Colonic mucosa (tissue), 4 donors: ENCODE measurements at regions not wholly inside any gene's neighbourhood (a gene's known extent, or its start where the extent isn't known, plus 50 kb on each side); places are given as distances from the start of the nearest gene placed in this dataset.

Experiments used
- DNase-seq: peaks from one replicate; pipeline ENCODE4 v3.0.0-alpha.2; 2020
- H3K27ac ChIP-seq: fragments of 200-600 bp; one replicate; pipeline ENCODE4 v1.8.0; 2021
- H3K27me3 ChIP-seq: fragments of 200-600 bp; one replicate; pipeline ENCODE4 v1.8.0; 2021
- H3K36me3 ChIP-seq: fragments of 200-600 bp; one replicate; pipeline ENCODE4 v1.8.0; 2021
- H3K4me1 ChIP-seq: fragments of 200-600 bp; one replicate; pipeline ENCODE4 v1.8.0; 2021; ENCODE audit warnings: mild to moderate bottlenecking
- H3K4me3 ChIP-seq: fragments of 200-600 bp; one replicate; pipeline ENCODE4 v1.8.0; 2021
- H3K9ac ChIP-seq, 2 donors: one replicate each; pipeline ENCODE4 v1.7.0; 2013; ENCODE audit warnings: control low read depth in 2 of 2, low read depth in 2 of 2, low read length in 2 of 2
- H3K9me3 ChIP-seq: fragments of 200-600 bp; one replicate; pipeline ENCODE4 v1.8.0; 2021
- CTCF ChIP-seq: fragments of 200-600 bp; IDR thresholded peaks from one replicate; pipeline ENCODE4 v1.8.0; 2022; ENCODE audit warnings: antibody characterized with exemption, mild to moderate bottlenecking
- intact Hi-C: fragments of 100-400 bp; cut with DNase I; formaldehyde crosslinking; loops from one replicate; pipeline ENCODE4 v1.14.1; 2022
- donor health status: healthy.
- donor health status: DM: no; HTN: no; CAD: no.
- donor health status: DM: no; HTN: no; CAD: no.

- Histone ChIP-seq H3K4me1 (peaks cover 4% of the 10 kb centered on the region), H3K4me3 (no peak overlapping the region), H3K9ac (no peak overlapping the region), H3K9me3 (no peaks in the 10 kb centered on the region), H3K36me3 (no peaks in the 10 kb centered on the region), H3K27me3 (no peaks in the 10 kb centered on the region), H3K27ac (no peak overlapping the region)
- TF ChIP-seq CTCF = no peak
- DNase-seq = no peak
- intact Hi-C loops = no loop called here
Observed at GRCh38 chr1:58887059-58887458, 103.2 kb upstream of the JUN start.

GRCh38 chr1:58888833-58889232 lies 105.0 kb upstream of the JUN start:
- Histone ChIP-seq H3K9me3 (no peaks in the 10 kb centered on the region), H3K9ac (no peak overlapping the region), H3K4me3 (no peak overlapping the region), H3K27ac (no peak overlapping the region), H3K36me3 (no peaks in the 10 kb centered on the region), H3K4me1 (peaks cover 4% of the 10 kb centered on the region), H3K27me3 (no peaks in the 10 kb centered on the region)
- TF ChIP-seq CTCF = no peak
- DNase-seq = no peak
- intact Hi-C loops = no loop called here

DNA sequence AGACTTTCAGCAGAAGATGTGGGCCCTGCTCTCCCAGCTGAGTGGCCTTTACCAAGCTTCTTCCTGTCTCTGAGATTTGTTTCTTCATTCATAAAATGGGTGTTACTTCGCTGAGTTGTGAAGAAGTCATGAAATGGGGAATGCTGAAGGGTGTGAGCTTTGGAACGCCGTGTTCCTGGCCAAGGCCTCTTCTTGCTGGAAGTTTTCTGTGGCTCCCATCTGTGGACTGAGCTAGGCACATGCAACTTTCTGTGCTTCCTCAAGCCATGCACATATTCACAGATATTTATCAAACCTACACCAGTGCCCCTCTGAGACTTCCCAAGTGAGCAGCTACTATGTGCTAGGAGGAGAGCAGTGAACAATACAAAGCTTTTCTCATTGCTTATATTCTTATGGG lies 106.3 kb upstream of the JUN start:
- intact Hi-C loops = no loop called here
- no peak for DNase-seq
- Histone ChIP-seq H3K27ac (no peak overlapping the region), H3K27me3 (no peaks in the 10 kb centered on the region), H3K4me3 (no peak overlapping the region), H3K4me1 (peaks cover 4% of the 10 kb centered on the region), H3K9me3 (no peaks in the 10 kb centered on the region), H3K9ac (no peak overlapping the region), H3K36me3 (no peaks in the 10 kb centered on the region)
- no peak for TF ChIP-seq CTCF

- no peak for TF ChIP-seq CTCF
- Histone ChIP-seq H3K4me3 (no peak overlapping the region), H3K27me3 (no peaks in the 10 kb centered on the region), H3K27ac (no peak overlapping the region), H3K36me3 (no peaks in the 10 kb centered on the region), H3K9ac (no peak overlapping the region), H3K9me3 (no peaks in the 10 kb centered on the region), H3K4me1 (peaks cover 9% of the 10 kb centered on the region)
- intact Hi-C loops = no loop called here
- no peak for DNase-seq
Observed at GRCh38 chr1:58890609-58891008, 106.8 kb upstream of the JUN start.

GRCh38 chr1:58891347-58891746 lies 107.5 kb upstream of the JUN start:
- no peaks in the 10 kb centered on the region for H3K9me3 ChIP-seq
- no peaks in the 10 kb centered on the region for H3K36me3 ChIP-seq
- no peaks in the 10 kb centered on the region for H3K27me3 ChIP-seq
- no peak overlapping the region for H3K27ac ChIP-seq
- no peak overlapping the region for H3K4me3 ChIP-seq
- TF ChIP-seq CTCF = no peak
- no peak for DNase-seq
- H3K9ac ChIP-seq = no peak overlapping the region
- H3K4me1 ChIP-seq = peaks cover 16% of the 10 kb centered on the region
- intact Hi-C loops = no loop called here
